K562 (cell line): ENCODE measurements at regions not wholly inside any gene's neighbourhood (a gene's known extent, or its start where the extent isn't known, plus 50 kb on each side); places are given as distances from the start of the nearest gene placed in this dataset.

Experiments used
- ATAC-seq: fragments of 200-7000 bp; cut with Tn5 transposase; 3 replicates; pipeline ENCODE4 v1.9.1; 2020; ENCODE audit warnings: moderate library complexity
- BruUV-seq: library from RNA; stranded (reverse); fragments of 400-500 nt; replicated peaks from 2 replicates; lab custom pipeline; 2021; lab: Mats Ljungman, UMichigan
- CTCF ChIA-PET: fragments of 300-600 bp; formaldehyde crosslinking; extraction: SDS; loops from one replicate; lab custom pipeline; 2021; ENCODE audit warnings: low intra/inter-chr PET ratio; lab: Yijun Ruan, JAX
- POLR2A ChIA-PET: fragments of 300-600, 350-650 bp; sonication (Branson Sonifier 250); formaldehyde crosslinking; extraction: SDS; loops from one replicate; lab custom pipeline; 2021; ENCODE audit warnings: antibody characterized with exemption, inconsistent platforms; lab: Yijun Ruan, JAX
- DNase-seq, 4 experiments: peaks; one replicate each; pipeline versions ENCODE4 v3.0.0 to v3.0.0-alpha.2; 2011 to 2018; ENCODE audit warnings: low spot score in 3 of 4, mixed read lengths in 3 of 4; ENCODE audit errors: extremely low read depth in 1 of 4
- FAIRE-seq: peaks from 2 replicates; lab custom pipeline; 2011; peaks lifted over from hg19 to GRCh38; lab: Jason Lieb, UNC
- H2AFZ ChIP-seq: 2 replicates; pipeline ENCODE4 v1.6.0; 2011; ENCODE audit warnings: low read depth, low read length, control low read depth, inconsistent platforms
- H3K27ac ChIP-seq: fragments of 200-600 bp; 3 replicates; pipeline ENCODE4 v1.8.0; 2011; ENCODE audit warnings: low read depth, mild to moderate bottlenecking, control low read depth, inconsistent platforms, low read length, moderate library complexity, mixed read lengths; ENCODE audit errors: extremely low read depth
- H3K27me3 ChIP-seq, 2 experiments: fragments of 300-600 bp in 1 of 2; 2 replicates in 1 of 2; 3 replicates in 1 of 2; pipeline versions ENCODE4 v1.6.0 to v1.8.0; 2011; ENCODE audit warnings: inconsistent platforms in 2 of 2, low read length in 2 of 2, mild to moderate bottlenecking in 1 of 2, mixed read lengths in 1 of 2, moderate library complexity in 1 of 2; ENCODE audit not compliant: control insufficient read depth in 2 of 2, insufficient read depth in 2 of 2
- H3K36me3 ChIP-seq: fragments of 300-600 bp; 3 replicates; pipeline ENCODE4 v1.8.0; 2011; ENCODE audit warnings: mild to moderate bottlenecking, low read length, inconsistent platforms; ENCODE audit not compliant: control insufficient read depth, insufficient read depth
- H3K4me1 ChIP-seq, 2 experiments: fragments of 200-600 bp in 1 of 2; replicated peaks in 1 of 2; 2 replicates in 1 of 2; 3 replicates in 1 of 2; pipeline versions ENCODE4 v1.5.1 to v1.8.0; 2011; ENCODE audit warnings: inconsistent platforms in 2 of 2, low read length in 2 of 2, mild to moderate bottlenecking in 1 of 2, mixed read lengths in 1 of 2, moderate library complexity in 1 of 2; ENCODE audit not compliant: control insufficient read depth in 2 of 2, insufficient read depth in 2 of 2
- H3K4me2 ChIP-seq: 2 replicates; pipeline ENCODE4 v1.6.1; 2011; ENCODE audit warnings: low read length, control low read depth, inconsistent platforms, mixed read lengths; ENCODE audit not compliant: insufficient read depth
- H3K4me3 ChIP-seq: fragments of 200-600 bp; sonication (generic), shearing (Covaris generic); 2 replicates; pipeline ENCODE4 v1.5.1; 2016; ENCODE audit warnings: control low read depth, inconsistent platforms
- H3K79me2 ChIP-seq: fragments of 200-600 bp; 3 replicates; pipeline ENCODE4 v1.8.0; 2011; ENCODE audit warnings: low read length, inconsistent platforms; ENCODE audit not compliant: control insufficient read depth, insufficient read depth
- H3K9ac ChIP-seq, 2 experiments: 2 replicates each; pipeline versions ENCODE4 v1.6.0 to v1.6.1; 2011; ENCODE audit warnings: low read depth in 2 of 2, low read length in 2 of 2, control low read depth in 1 of 2, inconsistent platforms in 1 of 2, mild to moderate bottlenecking in 1 of 2, mixed read lengths in 1 of 2; ENCODE audit not compliant: insufficient read depth in 1 of 2
- H3K9me1 ChIP-seq: one replicate; pipeline ENCODE4 v1.6.0; 2011; ENCODE audit warnings: inconsistent platforms, mild to moderate bottlenecking, low read length, moderate library complexity; ENCODE audit not compliant: control insufficient read depth, insufficient read depth
- H3K9me3 ChIP-seq: replicated peaks from 2 replicates; pipeline ENCODE4 v1.5.1; 2011; ENCODE audit warnings: low read depth, low read length, inconsistent platforms; ENCODE audit not compliant: control insufficient read depth, insufficient read depth
- H4K20me1 ChIP-seq: replicated peaks from 2 replicates; pipeline ENCODE4 v1.6.1; 2011; ENCODE audit warnings: low read length, inconsistent platforms, mixed read lengths; ENCODE audit not compliant: control insufficient read depth, insufficient read depth
- ESRRA ChIP-seq: fragments of 450-650 bp; IDR thresholded peaks from 2 replicates; pipeline ENCODE4 v1.6.1; 2014; ENCODE audit warnings: low read depth, mild to moderate bottlenecking, moderate library complexity, borderline replicate concordance
- SP1 ChIP-seq: sonication (generic); formaldehyde crosslinking; IDR thresholded peaks from 2 replicates; pipeline ENCODE4 v1.8.1; 2022; ENCODE audit warnings: mild to moderate bottlenecking, missing genetic modification reagents
- WGBS: fragments of 100-300 bp; shearing (Covaris generic); methylation state at CpG from one replicate; pipeline ENCODE4 v1.1.6; 2016; ENCODE audit warnings: low coverage, mixed read lengths; ENCODE audit not compliant: insufficient coverage; ENCODE audit errors: missing lambda C conversion rate; 5-methylcytosine and 5-hydroxymethylcytosine counted together
- in situ Hi-C: fragments of 300-500 bp; cut with MboI; formaldehyde crosslinking; loops from 4 replicates; pipeline ENCODE4 v1.15.0; 2018; ENCODE audit warnings: inconsistent platforms, mixed read lengths
- intact Hi-C: fragments of 100-400 bp; cut with micrococcal nuclease; formaldehyde crosslinking; loops from 2 replicates; pipeline ENCODE4 v1.14.2; 2022
- TF ChIP-seq, protein P1 (sequence below): fragments of 250-450 bp; sonication (Bioruptor Pico); IDR thresholded peaks from 2 replicates; pipeline ENCODE4 v1.5.0; 2021

DNA sequence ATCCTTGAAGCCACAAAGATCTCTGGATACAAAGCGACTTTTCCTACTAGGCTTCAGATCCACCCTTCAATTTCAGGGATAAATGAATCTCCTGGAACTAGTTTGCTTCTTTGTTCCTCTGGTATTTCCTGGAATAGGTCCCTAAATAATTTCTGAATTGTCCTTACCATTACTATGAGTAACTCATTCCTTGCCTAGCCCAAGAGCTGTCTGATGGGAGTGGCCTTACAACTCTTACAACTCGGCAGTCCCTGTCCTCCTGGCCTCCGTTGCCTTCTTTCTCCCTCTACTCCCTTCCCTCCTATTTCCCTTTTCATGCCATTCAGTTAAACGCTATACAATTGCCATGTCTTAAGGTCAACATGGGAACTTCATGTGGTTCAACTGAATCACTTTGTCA, 98.2 kb upstream of the FHL2 start:
- ATAC-seq (no peak), FAIRE-seq (peak; percentile 42), DNase-seq (no peak)
- Histone ChIP-seq H3K36me3 (no peaks in the 10 kb centered on the region), H3K27ac (no peak overlapping the region), H2AFZ (0 out of 2 replicates have a peak overlapping the region, but pooled peaks have one; percentile 4), H3K4me1 (peaks cover 4 to 5% of the 10 kb centered on the region in 2 experiments; a peak in 4 of 5 replicates), H3K27me3 (0 out of 5 replicates have a peak, but pooled peaks cover 0 to 2% of the 10 kb centered on the region in 2 experiments), H3K79me2 (no peaks in the 10 kb centered on the region), H3K9me3 (no peaks in the 10 kb centered on the region), H4K20me1 (no peaks in the 10 kb centered on the region), H3K4me3 (no peak overlapping the region), H3K9ac (no peak overlapping the region), H3K9me1 (no peaks in the 10 kb centered on the region), H3K4me2 (no peak overlapping the region)
- WGBS, result 17% methylated on average over 4 of the region's 4 CpGs
- no TSS peak for BruUV-seq
- no peak for TF ChIP-seq ESRRA
- no peak for TF ChIP-seq SP1 (CRISPR knock-in tag)
- ChIA-PET POLR2A (no interaction called here), CTCF (no interaction called here)
- intact Hi-C loops (no loop called here), in situ Hi-C loops (no loop called here)

DNA sequence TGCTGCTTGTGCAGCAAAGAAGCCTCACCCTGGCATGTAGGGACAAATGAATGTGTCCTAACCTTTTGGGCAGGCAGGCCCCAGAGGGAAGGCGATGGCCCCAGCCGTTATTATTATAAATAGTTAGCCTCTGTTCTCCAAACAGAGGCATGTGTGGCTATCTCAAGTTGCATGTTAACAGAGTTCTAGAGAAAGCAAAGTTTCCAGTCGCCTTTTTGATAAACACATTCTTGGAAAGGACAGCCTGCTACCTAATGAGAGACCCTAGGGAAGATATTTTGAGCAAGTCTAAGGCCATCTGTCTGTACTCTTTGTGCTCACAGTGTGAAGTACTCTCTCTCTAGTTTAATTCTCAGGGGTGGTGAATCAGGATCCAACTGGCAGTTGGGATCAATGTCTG, 97.4 kb upstream of the FHL2 start:
- no peak overlapping the region for H3K4me2 ChIP-seq
- no peaks in the 10 kb centered on the region for H3K79me2 ChIP-seq
- in situ Hi-C loops, result no loop called here
- no peaks in the 10 kb centered on the region for H3K9me3 ChIP-seq
- H3K36me3 ChIP-seq, result no peaks in the 10 kb centered on the region
- FAIRE-seq (no peak), DNase-seq (no peak), ATAC-seq (no peak)
- 0 out of 5 replicates have a peak, but pooled peaks cover 0 to 2% of the 10 kb centered on the region in 2 experiments for H3K27me3 ChIP-seq
- BruUV-seq, result no TSS peak
- WGBS, result 13% methylated on average over 3 of the region's 3 CpGs
- no peaks in the 10 kb centered on the region for H4K20me1 ChIP-seq
- H2AFZ ChIP-seq, result peak overlapping the region; percentile 12; the same call in 1 of the 2 replicates
- H3K4me1 ChIP-seq, result peaks cover 4 to 5% of the 10 kb centered on the region in 2 experiments; a peak in 4 of 5 replicates
- intact Hi-C loops, result no loop called here
- ChIA-PET CTCF (no interaction called here), POLR2A (no interaction called here)
- no peak overlapping the region for H3K9ac ChIP-seq
- H3K27ac ChIP-seq, result no peak overlapping the region
- no peaks in the 10 kb centered on the region for H3K9me1 ChIP-seq
- no peak overlapping the region for H3K4me3 ChIP-seq
- TF ChIP-seq, protein P1, sequence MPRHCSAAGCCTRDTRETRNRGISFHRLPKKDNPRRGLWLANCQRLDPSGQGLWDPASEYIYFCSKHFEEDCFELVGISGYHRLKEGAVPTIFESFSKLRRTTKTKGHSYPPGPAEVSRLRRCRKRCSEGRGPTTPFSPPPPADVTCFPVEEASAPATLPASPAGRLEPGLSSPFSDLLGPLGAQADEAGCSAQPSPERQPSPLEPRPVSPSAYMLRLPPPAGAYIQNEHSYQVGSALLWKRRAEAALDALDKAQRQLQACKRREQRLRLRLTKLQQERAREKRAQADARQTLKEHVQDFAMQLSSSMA (CRISPR knock-in tag), result no peak
